NCI-H1092 (cell line): ENCODE measurements at regions not wholly inside any gene's neighbourhood (a gene's known extent, or its start where the extent isn't known, plus 50 kb on each side); places are given as distances from the start of the nearest gene placed in this dataset.
"Not testable (repeated sequence)": the region's sequence is repeated elsewhere in the genome, so short reads cannot be mapped to it uniquely, and the experiment has no call there.

ENCODE experiments used
- DNase-seq: peaks from one replicate; lab custom pipeline; 2025; lab: John Stamatoyannopoulos, UW

- no peak for DNase-seq
Measured at GRCh38 chr10:8280946-8281345, 226.5 kb downstream of the GATA3 start.

GRCh38 chr10:8282340-8282739, 227.9 kb downstream of the GATA3 start:
- no peak for DNase-seq

DNA sequence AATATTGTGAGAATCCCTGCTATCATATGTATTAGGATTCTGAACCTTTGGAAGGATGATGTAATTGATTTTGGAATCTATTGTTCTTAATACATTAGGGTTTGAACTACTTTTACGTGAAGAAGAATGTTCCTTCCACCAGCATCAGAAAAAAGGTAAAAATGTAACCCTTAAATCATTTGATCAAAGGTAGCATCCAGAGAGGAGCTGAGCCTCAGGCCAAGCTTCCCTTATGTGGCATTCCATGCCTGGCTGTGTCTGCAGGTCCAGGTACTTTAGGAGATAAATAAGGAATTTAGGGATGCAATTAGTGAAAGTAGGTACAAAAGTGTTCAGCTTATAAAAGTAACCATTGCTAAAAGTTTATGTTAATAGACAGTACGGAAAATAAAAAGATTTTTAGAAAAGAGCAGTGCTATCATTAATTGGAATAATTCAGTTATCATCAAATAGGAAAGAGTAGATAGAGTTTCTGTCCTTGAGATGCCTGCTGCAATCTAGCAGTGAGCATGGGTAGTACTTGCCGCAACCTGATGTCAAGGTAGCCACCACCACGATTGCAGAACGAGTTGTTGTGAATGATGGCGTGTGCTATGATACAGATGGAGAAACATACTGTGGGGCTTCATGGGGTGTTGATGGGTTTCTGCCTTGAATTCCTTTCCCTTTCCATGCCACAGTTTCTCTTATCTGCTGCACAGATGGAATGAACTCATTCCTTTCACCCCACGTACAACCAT, 228.8 kb downstream of the GATA3 start:
- no peak for DNase-seq

DNA sequence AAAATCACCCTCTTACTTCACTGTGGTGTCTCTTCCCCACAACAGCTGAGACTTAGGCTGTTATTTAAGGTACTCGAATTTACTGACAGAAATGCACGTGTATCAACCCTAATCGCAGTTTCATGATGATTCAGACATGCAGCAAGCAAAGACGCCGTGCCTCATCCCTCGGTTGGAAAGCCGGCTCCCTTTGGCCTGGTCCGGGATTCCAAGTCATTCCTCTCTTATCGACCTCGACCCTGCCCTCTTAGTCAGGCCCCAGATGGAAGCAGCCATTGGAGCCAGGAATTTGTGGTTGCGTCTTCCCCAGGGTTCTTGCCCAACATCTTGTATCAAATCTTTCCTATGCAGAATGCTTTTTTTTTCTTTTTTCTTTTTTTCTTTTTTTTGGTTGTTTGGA, 229.5 kb downstream of the GATA3 start:
- DNase-seq, result no peak

DNA sequence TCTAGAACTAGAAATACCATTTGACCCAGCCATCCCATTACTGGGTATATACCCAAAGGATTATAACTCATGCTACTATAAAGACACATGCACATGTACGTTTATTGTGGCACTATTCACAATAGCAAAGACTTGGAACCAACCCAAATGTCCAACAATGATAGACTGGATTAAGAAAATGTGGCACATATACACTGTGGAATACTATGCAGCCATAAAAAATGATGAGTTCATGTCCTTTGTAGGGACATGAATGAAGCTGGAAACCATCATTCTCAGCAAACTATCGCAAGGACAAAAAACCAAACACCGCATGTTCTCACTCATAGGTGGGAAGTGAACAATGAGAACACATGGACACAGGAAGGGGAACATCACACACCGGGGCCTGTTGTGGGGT, 231.5 kb downstream of the GATA3 start:
- not testable (repeated sequence) for DNase-seq

DNA sequence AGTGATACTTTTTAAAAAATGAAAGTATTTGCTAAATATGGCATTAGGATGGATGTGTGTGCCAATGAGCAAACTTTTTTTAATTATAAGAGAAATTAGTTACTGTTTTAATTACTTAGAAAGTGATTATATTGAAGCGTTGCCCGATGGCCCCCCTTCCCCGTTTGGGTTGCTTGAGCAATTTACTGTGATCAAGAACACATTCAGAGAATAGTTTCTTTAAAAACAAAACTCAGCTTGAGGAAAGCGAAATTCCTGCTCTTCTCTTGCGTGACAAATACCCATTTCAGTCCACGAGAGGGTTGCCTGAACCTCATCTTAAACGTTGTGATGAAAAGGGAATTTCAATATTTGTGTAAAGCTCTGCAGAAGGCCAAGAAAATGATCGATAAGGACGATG, 234.1 kb downstream of the GATA3 start:
- DNase-seq, result no peak

DNA sequence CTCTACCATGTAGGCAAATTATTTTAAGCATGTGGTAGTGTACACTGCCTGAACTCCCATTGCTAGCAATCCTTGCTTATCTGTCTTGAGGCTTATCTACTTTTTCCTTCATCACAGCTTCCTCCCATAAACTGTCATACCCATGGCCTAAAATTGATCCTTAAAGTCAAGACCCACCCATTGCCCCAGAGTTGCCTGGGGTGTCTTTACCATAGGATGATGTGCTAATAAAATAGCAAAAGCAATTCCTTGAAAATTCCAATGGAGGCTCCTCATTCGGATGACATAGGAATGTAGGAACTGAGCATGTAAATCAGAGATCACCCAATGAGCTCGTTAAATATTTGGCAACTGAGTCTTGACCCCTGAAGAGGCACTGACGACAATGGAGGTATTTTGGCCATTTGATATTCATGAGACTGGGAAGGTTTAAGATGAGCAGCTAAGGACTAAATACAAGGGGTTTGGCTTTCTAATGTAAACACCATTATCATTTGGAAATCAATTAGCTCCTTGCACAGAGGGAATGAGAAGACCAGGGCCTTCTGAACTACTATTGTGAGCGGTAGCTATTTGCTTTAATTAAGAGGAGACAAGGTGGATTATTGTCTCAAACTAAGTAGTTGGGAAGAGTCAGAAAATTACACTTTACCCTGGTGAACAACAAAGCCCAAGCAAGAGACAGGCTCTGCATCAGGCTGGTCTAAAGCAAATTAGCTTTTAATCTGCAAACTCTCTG, 234.9 kb downstream of the GATA3 start:
- no peak for DNase-seq

- no peak for DNase-seq
Measured at GRCh38 chr10:8294779-8295178, 240.3 kb downstream of the GATA3 start.

- DNase-seq, result no peak
Measured at GRCh38 chr10:8295311-8295710, 240.8 kb downstream of the GATA3 start.

- no peak for DNase-seq
Measured at GRCh38 chr10:8296090-8296733, 241.7 kb downstream of the GATA3 start.

- no peak for DNase-seq
Measured at GRCh38 chr10:8296734-8297101, 242.2 kb downstream of the GATA3 start.

GRCh38 chr10:8297107-8297506, 242.6 kb downstream of the GATA3 start:
- DNase-seq, result no peak

DNA sequence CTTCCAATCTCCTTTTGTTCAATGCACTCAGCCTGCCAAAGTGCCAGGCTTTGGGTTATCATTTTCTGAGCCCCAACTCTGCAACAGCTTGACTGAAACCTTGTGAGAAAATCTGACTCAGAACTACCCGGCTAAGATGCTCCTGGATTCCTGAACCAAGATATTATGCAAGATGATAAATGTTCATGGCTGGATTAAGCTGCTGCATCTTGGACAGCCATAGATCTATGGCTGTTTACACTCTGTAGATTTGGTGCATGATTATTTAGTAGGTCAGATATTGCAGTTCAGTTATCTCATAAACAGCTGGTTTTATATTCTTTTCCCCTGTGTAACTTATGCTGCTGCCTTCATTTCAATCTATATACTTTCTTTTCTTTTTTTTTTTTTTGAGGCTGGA, 243.5 kb downstream of the GATA3 start:
- DNase-seq, result no peak

GRCh38 chr10:8298896-8299570, 244.5 kb downstream of the GATA3 start:
- no peak for DNase-seq

GRCh38 chr10:8300925-8301324, 246.4 kb downstream of the GATA3 start:
- no peak for DNase-seq

DNA sequence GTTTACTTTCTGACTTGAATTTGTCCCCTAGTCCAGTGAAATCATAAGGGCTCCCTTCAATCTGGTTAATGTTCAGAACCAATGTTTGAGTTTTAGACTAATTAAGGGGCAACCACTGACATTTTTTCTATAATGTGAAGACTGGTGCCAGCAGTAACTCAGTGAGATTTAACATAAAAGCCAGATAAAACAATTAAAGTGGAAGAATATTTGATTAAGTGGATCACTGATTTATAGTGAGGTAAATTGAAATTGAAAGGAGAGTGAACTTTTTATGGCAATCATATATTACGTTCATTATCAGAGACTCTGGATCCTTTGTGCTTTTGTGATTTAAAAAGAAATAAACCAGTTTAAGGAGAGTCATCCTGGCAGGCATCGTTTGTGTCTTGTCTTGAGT, 246.8 kb downstream of the GATA3 start:
- no peak for DNase-seq

GRCh38 chr10:8301831-8302230, 247.3 kb downstream of the GATA3 start:
- no peak for DNase-seq

DNA sequence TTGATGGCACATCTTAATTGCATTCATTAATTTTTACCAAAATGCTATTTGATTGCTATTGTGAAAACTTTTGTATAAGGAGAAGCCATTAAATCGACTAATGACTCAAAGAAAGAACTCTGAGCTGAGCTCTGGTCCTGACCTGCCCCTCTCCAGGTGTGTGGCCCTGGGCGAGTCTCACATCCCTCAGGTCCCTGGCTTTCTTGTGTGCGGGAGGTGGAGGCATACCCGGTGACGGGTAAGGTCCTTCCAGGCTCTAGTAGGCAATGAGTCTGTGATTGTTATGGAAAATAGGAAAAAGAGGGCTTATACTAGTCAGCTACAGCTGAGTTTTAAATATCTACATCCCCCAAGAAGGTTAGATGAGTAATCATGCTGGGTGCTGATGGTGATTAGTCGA, 248.1 kb downstream of the GATA3 start:
- DNase-seq, result no peak

DNA sequence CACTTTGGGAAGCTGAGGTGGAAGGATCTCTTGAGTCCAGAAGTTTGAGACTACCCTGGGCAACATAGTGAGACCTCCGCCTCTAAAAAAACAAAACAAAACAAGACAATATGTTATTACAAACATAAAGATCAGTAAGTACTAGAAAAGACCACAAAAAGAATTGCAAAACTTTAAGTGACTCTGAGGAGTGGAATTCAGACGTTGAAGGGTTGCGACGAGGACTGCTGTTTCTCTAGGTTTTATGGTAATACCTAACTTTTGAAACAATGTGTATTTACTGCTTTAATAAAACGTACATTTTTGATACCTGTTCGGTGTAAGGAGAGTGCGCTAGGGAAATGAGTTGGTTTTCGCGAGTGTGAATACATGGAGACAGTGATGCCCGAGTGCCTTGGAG, 250.4 kb downstream of the GATA3 start:
- no peak for DNase-seq

GRCh38 chr10:8305876-8306652, 251.6 kb downstream of the GATA3 start:
- no peak for DNase-seq

- DNase-seq, result no peak
Measured at GRCh38 chr10:8306685-8307364, 252.3 kb downstream of the GATA3 start.
